Brain microvascular endothelial cell (primary cell): ENCODE measurements at regions not wholly inside any gene's neighbourhood (a gene's known extent, or its start where the extent isn't known, plus 50 kb on each side); places are given as distances from the start of the nearest gene placed in this dataset.

Source experiments
- DNase-seq: peaks from one replicate; pipeline ENCODE4 v3.0.0-alpha.2; 2020
- H3K27ac ChIP-seq: fragments of 250-450 bp; sonication (Bioruptor Pico); 2 replicates; pipeline ENCODE4 v1.5.1; 2020; ENCODE audit warnings: mild to moderate bottlenecking, moderate library complexity
- H3K27me3 ChIP-seq: fragments of 250-450 bp; sonication (Bioruptor Pico); replicated peaks from 2 replicates; pipeline ENCODE4 v1.5.1; 2020; ENCODE audit warnings: mild to moderate bottlenecking
- H3K36me3 ChIP-seq: fragments of 250-450 bp; sonication (Bioruptor Pico); replicated peaks from 2 replicates; pipeline ENCODE4 v1.5.1; 2020; ENCODE audit warnings: mild to moderate bottlenecking
- H3K4me3 ChIP-seq: 2 replicates; pipeline ENCODE4 v1.5.1; 2011; ENCODE audit warnings: low read depth, mild to moderate bottlenecking, control low read depth, low read length, moderate library complexity
- in situ Hi-C: cut with HindIII; loops from 2 replicates; pipeline ENCODE4 v1.10.0; 2017; ENCODE audit warnings: low sequenced_read_pairs, low pct_ligation_motif_present
- TF ChIP-seq, protein P1 (sequence below): IDR thresholded peaks from 2 replicates; pipeline ENCODE4 v1.5.1; 2011; ENCODE audit warnings: low read depth, mild to moderate bottlenecking, moderate library complexity, low read length, control low read depth, inconsistent platforms; ENCODE audit errors: missing control alignments

DNA sequence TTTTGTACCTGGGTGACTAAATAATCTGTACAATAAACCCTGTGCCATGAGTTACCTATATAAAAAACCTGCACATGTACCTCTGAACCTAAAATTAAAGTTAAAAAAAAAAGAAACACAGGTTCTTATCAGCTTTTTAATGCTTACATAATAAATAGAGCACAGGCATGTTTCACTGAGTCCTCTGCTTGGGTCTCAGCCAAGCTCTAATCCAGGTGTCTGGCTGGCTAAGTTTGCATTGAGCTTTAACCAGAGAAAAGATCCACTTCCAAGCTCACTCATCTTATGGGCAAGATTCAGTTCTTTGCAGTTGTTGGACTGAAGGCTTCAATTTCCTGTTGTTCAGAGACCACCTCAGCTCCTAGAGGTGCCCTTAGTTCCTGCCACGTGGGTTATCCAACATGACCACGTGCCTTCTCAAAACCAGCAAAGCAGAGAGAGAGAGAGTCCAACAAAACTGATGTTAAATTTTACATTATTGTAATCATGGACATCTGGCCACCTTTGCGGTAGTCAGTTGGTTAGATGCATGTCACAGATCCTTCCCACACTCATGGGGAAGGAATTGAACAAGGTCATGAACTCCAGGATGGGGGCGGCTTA is 68.2 kb upstream of the TMPRSS2 start:
- TF ChIP-seq, protein P1, sequence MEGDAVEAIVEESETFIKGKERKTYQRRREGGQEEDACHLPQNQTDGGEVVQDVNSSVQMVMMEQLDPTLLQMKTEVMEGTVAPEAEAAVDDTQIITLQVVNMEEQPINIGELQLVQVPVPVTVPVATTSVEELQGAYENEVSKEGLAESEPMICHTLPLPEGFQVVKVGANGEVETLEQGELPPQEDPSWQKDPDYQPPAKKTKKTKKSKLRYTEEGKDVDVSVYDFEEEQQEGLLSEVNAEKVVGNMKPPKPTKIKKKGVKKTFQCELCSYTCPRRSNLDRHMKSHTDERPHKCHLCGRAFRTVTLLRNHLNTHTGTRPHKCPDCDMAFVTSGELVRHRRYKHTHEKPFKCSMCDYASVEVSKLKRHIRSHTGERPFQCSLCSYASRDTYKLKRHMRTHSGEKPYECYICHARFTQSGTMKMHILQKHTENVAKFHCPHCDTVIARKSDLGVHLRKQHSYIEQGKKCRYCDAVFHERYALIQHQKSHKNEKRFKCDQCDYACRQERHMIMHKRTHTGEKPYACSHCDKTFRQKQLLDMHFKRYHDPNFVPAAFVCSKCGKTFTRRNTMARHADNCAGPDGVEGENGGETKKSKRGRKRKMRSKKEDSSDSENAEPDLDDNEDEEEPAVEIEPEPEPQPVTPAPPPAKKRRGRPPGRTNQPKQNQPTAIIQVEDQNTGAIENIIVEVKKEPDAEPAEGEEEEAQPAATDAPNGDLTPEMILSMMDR: no peak
- in situ Hi-C loops: no loop called here

DNA sequence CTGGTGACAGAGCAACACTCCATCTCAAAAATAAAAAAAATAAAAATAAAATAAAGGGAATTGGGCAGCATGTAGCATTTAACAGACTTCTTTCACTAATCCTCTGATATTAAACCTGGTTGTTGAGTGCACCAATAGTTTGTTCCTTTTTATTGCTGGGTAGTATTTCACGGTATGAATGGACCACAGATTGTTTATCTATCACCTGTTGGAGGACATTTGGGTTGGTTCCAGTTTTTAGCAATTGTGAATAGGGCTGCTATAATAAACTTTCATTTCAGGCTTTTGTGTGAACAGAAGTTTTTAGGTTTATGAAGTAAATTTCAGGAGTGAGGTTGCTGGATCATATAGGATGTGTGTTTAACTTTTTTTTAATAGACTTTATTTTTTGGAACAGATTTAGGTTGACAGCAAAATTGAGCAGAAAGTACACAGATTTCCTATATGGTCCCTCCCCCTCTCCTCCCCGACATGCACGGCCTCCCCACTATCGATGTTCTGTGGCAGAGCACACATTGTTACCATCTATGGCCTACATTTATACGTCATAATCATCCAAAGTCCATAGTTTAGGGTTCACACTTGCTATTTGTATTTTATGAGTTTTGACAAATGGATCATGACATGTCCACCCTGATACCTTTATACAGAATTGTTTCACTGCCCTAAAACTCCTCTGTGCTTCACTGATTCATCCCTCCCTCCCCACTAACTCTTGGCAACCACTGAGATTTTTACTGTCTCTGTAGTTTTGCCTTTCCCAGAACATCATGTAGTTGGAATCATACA is 66.1 kb upstream of the TMPRSS2 start:
- no peaks in the 10 kb centered on the region for H3K27me3 ChIP-seq
- no peaks in the 10 kb centered on the region for H3K36me3 ChIP-seq
- no peak for DNase-seq
- TF ChIP-seq, protein P1: no peak
- no peak overlapping the region for H3K4me3 ChIP-seq
- in situ Hi-C loops: no loop called here
- no peak overlapping the region for H3K27ac ChIP-seq

More for the DNA sequence above, 68.2 kb upstream of the TMPRSS2 start:
- Histone ChIP-seq H3K36me3 (no peaks in the 10 kb centered on the region), H3K4me3 (no peak overlapping the region), H3K27me3 (no peaks in the 10 kb centered on the region), H3K27ac (no peak overlapping the region)
- DNase-seq: no peak

DNA sequence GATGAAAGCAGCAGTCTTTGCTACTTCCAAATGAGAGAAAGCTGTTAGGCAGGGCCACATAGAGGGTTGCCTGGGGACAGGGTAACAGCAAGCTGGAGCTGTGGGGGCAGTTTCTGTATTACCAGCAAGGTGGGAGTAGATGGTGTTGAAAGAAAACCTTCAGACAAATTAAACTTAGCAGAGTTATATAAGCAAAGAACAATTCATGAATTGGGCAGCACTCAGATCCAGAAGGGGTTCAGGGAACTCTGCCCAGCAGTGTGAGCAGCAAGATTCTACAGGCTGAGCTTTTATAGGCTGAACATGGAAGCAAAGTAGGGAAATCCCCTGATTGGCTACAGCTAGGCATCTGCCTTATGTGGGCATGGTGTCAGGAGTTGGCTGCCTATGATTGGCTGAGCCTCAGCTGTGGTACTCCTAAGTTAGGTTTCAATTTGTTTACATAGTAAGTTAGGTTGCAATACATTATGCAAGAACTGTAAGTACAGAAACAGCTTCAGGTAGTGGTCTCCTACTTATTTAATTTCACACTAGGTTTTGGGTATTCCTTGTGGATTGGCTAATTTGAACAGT is 64.1 kb upstream of the TMPRSS2 start:
- DNase-seq: no peak
- Histone ChIP-seq H3K27me3 (no peaks in the 10 kb centered on the region), H3K36me3 (no peaks in the 10 kb centered on the region), H3K27ac (no peak overlapping the region), H3K4me3 (no peak overlapping the region)
- in situ Hi-C loops: no loop called here
- TF ChIP-seq, protein P1: no peak

DNA sequence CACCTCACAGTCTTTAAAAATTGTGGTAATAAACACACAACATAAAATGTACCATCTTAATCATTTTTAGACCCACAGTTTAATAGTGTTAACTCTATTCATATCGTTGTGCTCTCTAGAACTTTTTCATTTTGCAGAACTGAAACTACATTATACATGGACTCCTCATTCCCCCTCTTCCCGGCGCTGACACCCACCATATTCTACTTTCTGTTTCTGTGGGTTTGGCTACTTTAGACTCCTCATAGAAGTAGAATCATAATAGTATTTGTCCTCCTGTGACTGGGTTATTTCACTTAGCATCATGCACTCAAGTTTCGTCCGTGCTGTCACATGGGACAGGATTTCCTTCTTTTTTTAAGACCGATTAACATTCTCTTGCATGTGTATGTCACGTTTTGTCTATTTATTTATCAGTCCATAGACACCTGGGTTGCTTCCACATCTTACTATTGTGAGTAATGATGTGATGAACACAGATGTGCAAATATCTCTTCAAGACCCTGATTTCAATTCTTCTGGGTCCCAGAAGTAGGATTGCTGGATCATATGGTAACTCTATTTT is 62.9 kb upstream of the TMPRSS2 start:
- in situ Hi-C loops: no loop called here
- Histone ChIP-seq H3K4me3 (no peak overlapping the region), H3K36me3 (no peaks in the 10 kb centered on the region), H3K27me3 (no peaks in the 10 kb centered on the region), H3K27ac (no peak overlapping the region)
- DNase-seq: no peak
- TF ChIP-seq, protein P1: no peak

DNA sequence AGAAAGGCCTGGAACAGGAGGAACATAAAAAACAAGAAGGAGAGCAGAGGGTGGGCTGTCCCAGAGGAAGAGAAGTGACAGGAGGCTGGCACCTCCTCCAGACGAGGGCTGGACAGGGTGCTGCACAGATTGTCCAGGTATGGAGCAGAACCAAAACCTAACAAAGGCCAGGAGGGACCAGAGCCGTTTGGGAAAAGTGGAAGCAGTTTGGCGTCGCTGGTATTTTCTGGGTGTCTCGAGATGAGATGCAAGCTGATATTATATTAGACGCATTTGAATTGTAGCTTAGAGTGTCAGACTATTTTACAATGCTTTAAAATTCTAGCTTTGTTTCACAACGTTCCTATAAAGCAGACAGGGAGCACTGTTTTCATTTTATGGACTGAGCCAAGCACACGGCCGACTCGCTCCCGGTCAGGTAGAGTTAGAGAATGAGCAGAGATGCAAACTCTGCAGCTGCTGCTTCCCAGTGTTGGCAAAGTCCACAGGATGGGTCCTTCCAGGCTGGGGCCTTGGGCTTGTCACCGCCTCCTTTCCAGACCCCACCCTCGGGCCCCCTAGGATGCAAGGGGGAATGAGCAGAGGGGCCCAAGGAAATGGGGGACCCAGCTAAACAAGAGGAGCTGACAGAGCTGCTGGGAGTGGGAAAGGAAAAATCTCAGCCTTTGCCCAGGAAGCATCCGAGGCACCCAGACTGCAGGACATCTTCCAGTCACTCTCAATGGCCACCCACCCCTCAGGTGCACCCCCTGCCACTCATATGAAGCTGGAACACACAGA is 60.8 kb upstream of the TMPRSS2 start:
- TF ChIP-seq, protein P1: no peak

More for the DNA sequence above, 60.8 kb upstream of the TMPRSS2 start:
- Histone ChIP-seq H3K4me3 (no peak overlapping the region), H3K36me3 (no peaks in the 10 kb centered on the region), H3K27ac (no peak overlapping the region), H3K27me3 (no peaks in the 10 kb centered on the region)
- in situ Hi-C loops: no loop called here
- DNase-seq: no peak
